Lower lobe of right lung (tissue), 2 donors: ENCODE measurements at regions not wholly inside any gene's neighbourhood (a gene's known extent, or its start where the extent isn't known, plus 50 kb on each side); places are given as distances from the start of the nearest gene placed in this dataset.

Experiments used
- ATAC-seq, 2 donors: fragments of 200-7000 bp; cut with Tn5 transposase; one replicate each; pipeline ENCODE4 v1.9.1; 2020 to 2022; ENCODE audit warnings: mild to moderate bottlenecking in 2 of 2, moderate library complexity in 2 of 2
- DNase-seq: peaks from one replicate; pipeline ENCODE4 v3.0.0-alpha.2; 2020
- H3K27ac ChIP-seq: fragments of 200-600 bp; one replicate; pipeline ENCODE4 v1.8.0; 2022
- H3K27me3 ChIP-seq: fragments of 200-600 bp; one replicate; pipeline ENCODE4 v1.8.0; 2022; ENCODE audit warnings: low read depth
- H3K36me3 ChIP-seq: fragments of 200-600 bp; one replicate; pipeline ENCODE4 v1.8.0; 2022; ENCODE audit warnings: mild to moderate bottlenecking
- H3K4me1 ChIP-seq: fragments of 200-600 bp; one replicate; pipeline ENCODE4 v1.8.0; 2022
- H3K4me3 ChIP-seq: fragments of 200-600 bp; one replicate; pipeline ENCODE4 v1.8.0; 2022; ENCODE audit warnings: mild to moderate bottlenecking
- H3K9me3 ChIP-seq: fragments of 200-600 bp; one replicate; pipeline ENCODE4 v1.8.0; 2022
- intact Hi-C: fragments of 100-400 bp; cut with DNase I; formaldehyde crosslinking; loops from one replicate; pipeline ENCODE4 v1.11.0; 2022
- TF ChIP-seq, protein P1 (sequence below): fragments of 200-600 bp; IDR thresholded peaks from one replicate; pipeline ENCODE4 v1.8.0; 2022; ENCODE audit warnings: antibody characterized with exemption, mild to moderate bottlenecking
- donor health status: DM: no; HTN: yes; CAD: no; lungs with severe emphysema.

DNA sequence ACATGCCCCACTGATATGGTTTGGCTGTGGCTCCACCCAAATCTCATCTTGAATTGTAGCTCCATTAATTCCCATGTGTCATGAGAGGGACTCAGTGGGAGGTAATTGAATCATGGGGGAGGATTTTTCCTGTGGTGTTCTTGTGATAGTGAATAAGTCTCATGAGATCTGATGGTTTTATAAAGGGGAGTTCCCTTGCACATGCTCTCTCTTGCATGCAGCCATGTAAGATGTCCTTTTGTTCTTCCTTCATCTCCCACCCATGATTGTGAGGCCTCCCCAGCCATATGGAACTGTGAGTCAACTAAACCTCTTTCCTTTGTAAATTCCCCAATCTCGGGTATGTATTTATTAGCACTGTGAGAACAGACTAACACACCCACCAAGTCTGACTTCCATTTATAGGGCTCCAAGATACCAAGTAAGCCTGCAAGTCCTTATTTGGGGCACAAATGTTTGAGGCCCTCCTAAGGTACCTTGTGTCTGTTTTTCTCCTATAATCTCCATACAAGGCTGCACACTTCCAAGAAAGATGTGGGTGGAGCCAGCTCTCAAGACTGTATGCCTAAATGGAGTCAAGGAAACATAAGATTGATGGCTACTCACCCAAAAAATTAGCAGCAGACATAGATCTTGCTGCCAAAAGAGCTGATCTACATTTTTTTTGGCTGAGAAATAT, 364.7 kb downstream of the TXNL1 start:
- Histone ChIP-seq H3K4me1 (no peaks in the 10 kb centered on the region), H3K27ac (no peak overlapping the region), H3K4me3 (no peak overlapping the region), H3K9me3 (no peaks in the 10 kb centered on the region), H3K36me3 (no peaks in the 10 kb centered on the region), H3K27me3 (no peaks in the 10 kb centered on the region)
- no peak for ATAC-seq
- TF ChIP-seq, protein P1, sequence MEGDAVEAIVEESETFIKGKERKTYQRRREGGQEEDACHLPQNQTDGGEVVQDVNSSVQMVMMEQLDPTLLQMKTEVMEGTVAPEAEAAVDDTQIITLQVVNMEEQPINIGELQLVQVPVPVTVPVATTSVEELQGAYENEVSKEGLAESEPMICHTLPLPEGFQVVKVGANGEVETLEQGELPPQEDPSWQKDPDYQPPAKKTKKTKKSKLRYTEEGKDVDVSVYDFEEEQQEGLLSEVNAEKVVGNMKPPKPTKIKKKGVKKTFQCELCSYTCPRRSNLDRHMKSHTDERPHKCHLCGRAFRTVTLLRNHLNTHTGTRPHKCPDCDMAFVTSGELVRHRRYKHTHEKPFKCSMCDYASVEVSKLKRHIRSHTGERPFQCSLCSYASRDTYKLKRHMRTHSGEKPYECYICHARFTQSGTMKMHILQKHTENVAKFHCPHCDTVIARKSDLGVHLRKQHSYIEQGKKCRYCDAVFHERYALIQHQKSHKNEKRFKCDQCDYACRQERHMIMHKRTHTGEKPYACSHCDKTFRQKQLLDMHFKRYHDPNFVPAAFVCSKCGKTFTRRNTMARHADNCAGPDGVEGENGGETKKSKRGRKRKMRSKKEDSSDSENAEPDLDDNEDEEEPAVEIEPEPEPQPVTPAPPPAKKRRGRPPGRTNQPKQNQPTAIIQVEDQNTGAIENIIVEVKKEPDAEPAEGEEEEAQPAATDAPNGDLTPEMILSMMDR, result no peak
- intact Hi-C loops, result no loop called here
- no peak for DNase-seq

DNA sequence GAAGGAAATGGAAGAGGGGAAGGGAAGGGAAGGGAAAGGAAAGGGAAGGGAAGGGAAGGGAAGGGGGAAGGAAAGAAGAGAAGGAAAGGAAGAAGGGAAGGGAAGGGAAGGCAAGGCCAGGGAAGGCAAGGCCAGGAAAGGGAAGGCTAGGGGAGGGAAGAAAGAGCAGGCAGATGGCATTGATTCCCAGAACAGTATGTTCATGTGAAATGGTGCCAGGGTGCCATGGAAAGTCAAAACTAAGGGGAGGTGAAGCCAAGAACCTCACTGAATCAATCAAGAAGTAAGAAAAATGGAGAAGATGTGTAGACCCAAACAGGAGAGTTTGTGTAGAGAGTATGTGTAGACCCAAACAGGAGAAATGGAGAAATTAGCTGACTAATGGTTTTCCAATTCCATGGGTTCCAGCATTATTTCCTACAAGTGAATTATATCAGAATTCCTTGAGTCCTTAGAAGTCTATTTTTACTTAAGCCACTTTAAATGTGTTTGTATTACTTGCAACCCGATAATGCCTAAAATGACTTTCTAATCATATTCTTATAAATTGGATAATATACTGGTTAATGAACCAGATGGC, 367.6 kb downstream of the TXNL1 start:
- TF ChIP-seq, protein P1, result no peak
- Histone ChIP-seq H3K4me3 (no peak overlapping the region), H3K4me1 (no peaks in the 10 kb centered on the region), H3K27ac (no peak overlapping the region), H3K36me3 (no peaks in the 10 kb centered on the region), H3K27me3 (no peaks in the 10 kb centered on the region), H3K9me3 (no peaks in the 10 kb centered on the region)
- no peak for ATAC-seq
- intact Hi-C loops, result no loop called here
- no peak for DNase-seq

GRCh38 chr18:56269958-56270357, 368.4 kb downstream of the TXNL1 start:
- H3K4me1 ChIP-seq, result no peaks in the 10 kb centered on the region
- intact Hi-C loops, result no loop called here
- ATAC-seq (no peak), DNase-seq (no peak)
- no peaks in the 10 kb centered on the region for H3K36me3 ChIP-seq
- no peaks in the 10 kb centered on the region for H3K27me3 ChIP-seq
- H3K27ac ChIP-seq, result no peak overlapping the region
- no peaks in the 10 kb centered on the region for H3K9me3 ChIP-seq
- H3K4me3 ChIP-seq, result no peak overlapping the region
- TF ChIP-seq, protein P1, result no peak

DNA sequence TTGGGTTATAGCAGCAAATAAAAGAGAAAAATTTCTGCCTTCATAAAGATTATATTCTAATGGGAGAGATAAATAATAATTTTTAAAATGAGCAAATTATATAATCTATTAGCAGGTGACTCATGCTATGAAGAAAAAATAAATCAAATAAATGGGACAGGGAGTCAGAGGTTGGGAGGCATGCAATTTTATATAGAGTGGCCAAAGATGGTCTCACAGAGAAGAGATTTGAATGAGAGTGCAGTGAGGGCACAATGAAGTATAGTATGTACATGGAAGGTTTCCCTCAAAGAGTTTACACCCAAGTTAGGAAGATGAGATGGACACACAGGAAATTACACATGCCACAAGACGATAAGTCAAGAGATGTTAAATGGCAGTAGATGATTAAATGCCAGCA, 369.4 kb downstream of the TXNL1 start:
- no peak overlapping the region for H3K27ac ChIP-seq
- H3K9me3 ChIP-seq, result no peaks in the 10 kb centered on the region
- TF ChIP-seq, protein P1, result no peak
- H3K4me3 ChIP-seq, result no peak overlapping the region
- H3K27me3 ChIP-seq, result no peaks in the 10 kb centered on the region
- intact Hi-C loops, result no loop called here
- H3K4me1 ChIP-seq, result no peaks in the 10 kb centered on the region
- no peaks in the 10 kb centered on the region for H3K36me3 ChIP-seq
- ATAC-seq (no peak), DNase-seq (no peak)

- Histone ChIP-seq H3K4me3 (no peak overlapping the region), H3K27me3 (no peaks in the 10 kb centered on the region), H3K36me3 (no peaks in the 10 kb centered on the region), H3K9me3 (no peaks in the 10 kb centered on the region), H3K4me1 (no peaks in the 10 kb centered on the region), H3K27ac (no peak overlapping the region)
- no peak for DNase-seq
- no peak for ATAC-seq
- TF ChIP-seq, protein P1, result no peak
- intact Hi-C loops, result no loop called here
Measured at GRCh38 chr18:56267334-56267733, 371.1 kb downstream of the TXNL1 start.
